GM19351 (cell line): ENCODE measurements at regions not wholly inside any gene's neighbourhood (a gene's known extent, or its start where the extent isn't known, plus 50 kb on each side); places are given as distances from the start of the nearest gene placed in this dataset.
"Not testable (repeated sequence)": the region's sequence is repeated elsewhere in the genome, so short reads cannot be mapped to it uniquely, and the experiment has no call there.

Source experiments
- ATAC-seq: cut with Tn5 transposase; IDR thresholded peaks from one replicate; pipeline ENCODE4 v1.9.1; 2021; ENCODE audit warnings: mild to moderate bottlenecking, moderate library complexity; ENCODE audit not compliant: unreplicated experiment

DNA sequence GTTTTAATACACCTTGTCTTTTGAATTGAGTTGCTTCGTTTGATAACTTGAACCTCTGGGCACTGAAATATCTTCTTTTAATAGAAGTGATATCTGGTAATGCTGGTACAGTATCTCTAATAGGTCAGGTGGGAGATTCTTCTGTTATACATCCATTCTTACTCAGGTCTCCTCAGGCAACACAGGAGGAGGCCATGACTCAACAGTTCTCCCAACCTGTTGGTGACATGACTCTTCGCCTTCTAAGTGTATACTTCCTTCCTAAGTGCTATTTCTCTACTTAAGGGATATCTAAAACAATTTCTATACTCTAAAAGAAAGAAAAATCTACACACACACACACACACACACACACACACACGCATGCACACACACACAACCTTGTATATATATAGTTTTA, 509.1 kb downstream of the PCNX1 start:
- ATAC-seq = no peak

DNA sequence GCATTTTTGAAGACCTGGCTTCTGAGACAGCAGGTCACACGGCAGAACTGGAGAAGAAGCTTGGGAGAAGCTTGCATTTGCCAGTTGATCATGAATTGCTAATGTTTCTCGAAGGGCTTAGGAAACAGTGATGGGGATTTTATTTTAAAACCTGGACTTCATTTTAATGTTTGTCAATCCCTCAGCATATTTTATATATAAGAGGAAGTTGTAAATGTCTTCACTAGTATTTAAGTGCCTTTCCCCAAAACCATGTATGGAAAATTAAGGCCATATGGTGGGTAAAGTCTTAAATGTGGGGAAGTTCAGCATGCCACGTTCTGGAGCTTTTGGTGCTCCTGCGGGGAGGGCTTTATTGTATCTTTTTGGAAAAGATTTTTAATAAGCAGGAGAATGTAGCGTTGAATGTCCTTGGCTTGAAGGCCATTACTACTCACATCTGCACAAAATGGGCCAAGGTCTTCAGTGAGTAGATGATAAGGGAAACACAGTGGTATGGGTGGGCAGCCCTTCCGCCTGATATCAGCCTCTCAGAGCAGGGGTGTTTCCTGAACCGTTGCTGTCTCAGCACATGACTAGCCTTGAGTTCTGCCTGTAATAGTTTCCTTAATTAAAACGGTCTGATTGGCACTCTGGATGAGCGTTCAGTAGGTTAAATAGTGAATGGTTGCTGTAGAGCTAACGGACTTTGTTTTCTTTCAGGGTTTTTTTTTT, 511.4 kb downstream of the PCNX1 start:
- no peak for ATAC-seq

- no peak for ATAC-seq
Measured at GRCh38 chr14:71423481-71423880, 508.7 kb upstream of the RGS6 start.

DNA sequence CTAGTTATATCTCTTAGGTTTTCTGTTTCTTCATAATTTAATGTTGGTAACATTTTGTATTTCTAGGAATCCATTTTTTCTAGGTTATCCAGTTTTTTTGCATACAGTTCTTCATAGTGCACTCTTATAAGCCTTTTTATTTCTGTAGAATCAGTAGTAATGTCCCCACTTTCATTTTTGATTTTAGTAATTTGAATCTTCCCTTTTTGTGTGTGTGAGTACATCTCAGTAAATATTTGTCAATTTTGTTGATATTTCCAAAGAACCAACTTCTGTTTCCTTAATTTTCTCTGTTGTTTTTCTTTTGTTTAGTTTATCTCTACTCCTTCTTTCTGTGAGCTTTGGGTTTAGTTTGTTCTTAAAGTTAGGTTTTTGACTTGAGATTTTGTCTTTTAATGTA, 507.3 kb upstream of the RGS6 start:
- no peak for ATAC-seq

GRCh38 chr14:71426001-71426400, 506.2 kb upstream of the RGS6 start:
- ATAC-seq = no peak

GRCh38 chr14:71429902-71430301, 502.3 kb upstream of the RGS6 start:
- ATAC-seq = no peak

GRCh38 chr14:71430321-71430677, 501.9 kb upstream of the RGS6 start:
- ATAC-seq = no peak

DNA sequence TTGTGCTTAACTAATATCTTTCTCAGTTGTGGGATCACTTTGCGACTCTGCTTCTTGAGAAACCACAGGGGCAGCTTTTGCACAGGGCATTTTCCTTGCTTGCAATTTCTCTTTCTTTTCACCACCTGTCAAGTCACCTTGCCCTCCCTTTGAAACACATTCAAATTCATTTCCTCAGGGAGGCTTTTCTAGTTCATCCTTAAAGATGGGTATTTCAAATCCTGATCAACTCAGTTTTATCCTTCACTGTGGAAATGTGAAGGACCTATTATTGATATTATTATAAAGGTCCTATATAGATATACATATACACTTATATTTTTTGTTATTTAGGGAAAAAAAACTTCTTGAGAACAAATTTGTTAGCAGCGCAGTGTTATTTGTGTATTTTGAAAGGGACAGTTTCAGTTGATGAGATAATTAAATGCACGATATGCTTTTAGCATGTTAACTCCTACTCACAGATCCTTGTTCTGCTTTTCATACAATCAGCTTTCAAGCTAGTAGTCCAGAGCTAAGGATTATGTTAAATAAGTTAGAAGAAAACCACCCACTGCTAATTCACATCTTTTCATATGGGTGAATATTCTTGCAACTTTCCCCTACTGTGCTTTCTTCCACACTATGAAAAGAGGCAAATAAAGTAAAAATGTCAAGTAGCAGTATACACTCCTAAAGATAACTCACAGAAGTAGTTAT, 501.4 kb upstream of the RGS6 start:
- ATAC-seq = peak; percentile 69

DNA sequence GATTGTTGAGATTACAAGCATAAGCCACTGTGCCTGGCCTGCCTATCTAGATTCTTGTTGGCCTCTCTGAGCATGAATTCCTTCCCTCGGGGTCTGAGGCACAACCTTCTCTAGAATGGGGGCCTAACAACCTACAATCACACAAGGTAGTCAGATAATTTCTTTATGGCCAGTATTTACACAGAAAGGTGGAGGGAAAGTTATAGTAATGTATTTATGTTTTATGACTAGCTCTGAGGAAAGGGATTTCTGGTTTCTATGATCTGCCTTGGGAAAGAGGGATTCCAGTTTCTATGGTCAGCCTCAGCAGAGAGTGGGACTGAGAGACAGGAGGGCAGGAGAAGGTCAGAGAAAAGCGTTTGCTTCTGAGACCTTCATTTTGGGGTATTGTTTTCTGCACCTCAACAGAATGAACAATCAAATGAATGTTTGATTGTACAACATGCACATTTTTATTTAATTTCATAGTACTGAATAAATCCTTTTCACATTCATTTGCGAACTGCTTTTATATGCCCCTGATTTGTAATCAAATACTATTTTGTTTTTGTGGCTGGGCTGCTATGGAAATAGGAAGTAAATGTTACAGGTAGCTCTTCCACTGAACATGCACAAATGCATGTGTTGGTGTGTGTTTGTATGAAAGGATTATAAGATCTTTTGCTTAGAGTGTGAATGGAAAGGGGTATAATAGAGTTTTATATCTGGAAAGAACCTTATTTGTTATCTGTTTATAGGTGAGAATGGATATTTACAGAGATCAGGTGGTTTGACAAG, 499.7 kb upstream of the RGS6 start:
- no peak for ATAC-seq

DNA sequence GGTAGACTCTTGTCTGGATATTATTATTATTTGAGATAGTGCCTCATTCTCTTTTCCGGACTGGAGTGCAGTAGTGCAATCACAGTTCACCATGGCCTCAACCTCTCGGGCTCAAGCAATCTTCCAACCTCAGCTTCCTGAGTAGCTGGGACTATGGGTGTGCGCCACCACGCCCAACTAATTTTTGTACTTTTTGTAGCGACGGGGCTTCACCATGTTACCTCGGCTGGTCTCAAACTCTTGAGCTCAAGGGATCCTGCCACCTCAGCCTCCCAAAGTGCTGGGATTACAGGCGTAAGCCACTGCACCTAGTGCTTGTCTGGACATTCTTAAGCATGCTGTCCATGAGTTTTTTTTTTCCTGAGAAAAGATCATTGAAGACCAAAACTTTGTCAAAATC, 498.9 kb upstream of the RGS6 start:
- no peak for ATAC-seq

GRCh38 chr14:71435641-71436040, 496.6 kb upstream of the RGS6 start:
- not testable (repeated sequence) for ATAC-seq

GRCh38 chr14:71437870-71438269, 494.4 kb upstream of the RGS6 start:
- ATAC-seq = no peak

GRCh38 chr14:71438684-71439083, 493.5 kb upstream of the RGS6 start:
- ATAC-seq = no peak

DNA sequence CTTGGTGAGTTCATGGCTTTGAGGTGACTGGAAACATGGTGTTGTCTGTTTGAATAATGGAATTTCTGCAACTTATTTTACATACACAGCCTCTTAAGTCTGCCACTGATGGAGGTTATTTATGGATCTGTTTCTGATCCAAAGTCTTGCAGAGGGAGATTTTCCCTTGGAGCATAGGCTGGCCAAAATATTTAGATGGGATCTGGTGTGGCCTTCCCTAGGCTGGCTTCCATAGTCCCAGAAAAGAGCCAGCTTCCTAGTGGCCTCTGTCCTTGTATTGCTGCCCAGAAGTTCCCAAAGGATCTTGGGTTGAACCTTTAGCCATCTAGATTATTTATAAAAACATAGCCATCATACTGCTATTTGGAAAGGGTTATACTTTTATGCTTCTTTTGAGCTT, 491.1 kb upstream of the RGS6 start:
- no peak for ATAC-seq

GRCh38 chr14:71444030-71444822, 488.0 kb upstream of the RGS6 start:
- ATAC-seq = no peak

GRCh38 chr14:71448431-71449315, 483.6 kb upstream of the RGS6 start:
- no peak for ATAC-seq

DNA sequence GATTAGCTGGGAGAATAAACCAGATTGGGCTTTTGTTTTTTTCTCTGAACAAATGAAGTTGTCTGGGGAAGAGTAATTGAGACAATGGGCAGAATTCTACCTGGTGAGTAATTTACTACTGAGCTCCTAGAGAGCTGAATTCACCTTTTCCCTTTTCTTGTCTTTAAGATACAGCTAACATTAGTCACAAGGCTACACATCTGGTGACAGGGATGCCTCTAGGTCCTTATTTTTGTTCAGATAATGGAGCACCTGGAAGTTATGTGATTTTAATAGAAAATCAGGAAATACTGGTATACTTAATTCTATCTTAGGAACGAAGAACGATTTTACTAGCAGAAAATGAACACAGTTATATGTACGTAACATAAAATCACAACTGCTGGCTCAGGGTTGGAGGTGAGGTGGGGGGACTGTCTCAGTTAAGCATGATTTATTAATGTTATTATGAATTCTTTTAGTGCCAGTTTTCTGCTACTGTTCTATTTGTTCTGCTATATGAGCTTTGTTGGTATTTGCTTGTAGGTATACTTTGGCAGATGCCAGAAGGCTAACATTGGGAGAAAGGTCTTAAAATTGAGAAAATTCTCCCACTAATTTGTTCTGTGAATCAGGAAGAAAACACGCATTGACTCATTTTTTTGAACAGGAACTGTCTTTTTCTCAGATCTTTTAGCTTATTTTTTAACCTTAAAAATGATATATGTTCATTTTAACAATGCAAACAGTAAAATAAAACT, 482.7 kb upstream of the RGS6 start:
- no peak for ATAC-seq

- no peak for ATAC-seq
Measured at GRCh38 chr14:71451501-71451900, 480.7 kb upstream of the RGS6 start.

- no peak for ATAC-seq
Measured at GRCh38 chr14:71452539-71452938, 479.7 kb upstream of the RGS6 start.

DNA sequence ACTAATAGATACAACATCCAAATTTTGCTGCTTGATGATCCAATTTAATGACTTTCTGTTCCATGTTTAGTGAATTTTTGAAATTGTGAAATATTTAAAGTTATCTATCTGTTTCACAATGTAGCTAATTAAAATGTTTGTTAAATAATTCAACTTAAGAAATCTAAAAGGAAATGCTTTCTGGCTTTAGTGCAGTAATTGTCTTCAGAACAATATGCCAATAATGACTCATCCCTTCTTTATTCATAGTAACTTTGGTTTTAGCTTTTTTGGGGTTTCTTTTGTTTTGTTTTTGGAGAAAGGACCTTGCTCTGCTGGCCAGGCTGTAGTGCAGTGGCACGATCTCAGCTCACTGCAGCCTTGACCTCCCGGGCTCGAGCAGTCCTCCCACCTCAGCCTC, 479.2 kb upstream of the RGS6 start:
- ATAC-seq = no peak
